ENCODE measurements at regions not wholly inside any gene's neighbourhood (a gene's known extent, or its start where the extent isn't known, plus 50 kb on each side); places are given as distances from the start of the nearest gene placed in this dataset.

DNA sequence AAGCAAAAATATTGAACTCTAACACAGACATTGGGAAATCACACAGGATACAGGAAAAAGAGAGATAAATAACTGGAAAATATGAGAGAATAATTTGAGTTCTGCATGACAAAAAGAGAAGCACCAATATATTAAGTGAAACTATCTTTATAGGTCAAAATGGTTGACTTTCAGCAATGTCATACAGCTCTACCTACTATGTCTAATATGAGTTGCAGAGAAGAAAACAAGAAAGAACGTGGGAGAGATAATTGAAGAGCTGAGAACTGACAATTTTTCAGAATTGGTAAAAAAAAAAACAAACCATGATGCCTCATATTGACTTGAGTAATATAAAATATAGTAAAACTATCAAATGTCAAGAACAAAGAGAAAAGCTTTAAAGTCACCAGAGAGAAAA lies 221.7 kb downstream of the BCL11B start:
- H3K36me3 ChIP-seq (ENCODE audit: control insufficient read depth, insufficient read depth, low read length) = no peaks in the 10 kb centered on the region
- H3K27me3 ChIP-seq (replicated peaks; ENCODE audit: control insufficient read depth, insufficient read depth, low read length) = no peaks in the 10 kb centered on the region
- H3K4me3 ChIP-seq (replicated peaks; ENCODE audit: low read depth, low read length) = no peak overlapping the region
- DNase-seq (ENCODE audit: extremely low read depth, insufficient read length) = no peak
- TF ChIP-seq CTCF (IDR thresholded peaks at IDR 0.05; ENCODE audit: insufficient read depth, low read length, poor library complexity, severe bottlenecking) = no peak

DNA sequence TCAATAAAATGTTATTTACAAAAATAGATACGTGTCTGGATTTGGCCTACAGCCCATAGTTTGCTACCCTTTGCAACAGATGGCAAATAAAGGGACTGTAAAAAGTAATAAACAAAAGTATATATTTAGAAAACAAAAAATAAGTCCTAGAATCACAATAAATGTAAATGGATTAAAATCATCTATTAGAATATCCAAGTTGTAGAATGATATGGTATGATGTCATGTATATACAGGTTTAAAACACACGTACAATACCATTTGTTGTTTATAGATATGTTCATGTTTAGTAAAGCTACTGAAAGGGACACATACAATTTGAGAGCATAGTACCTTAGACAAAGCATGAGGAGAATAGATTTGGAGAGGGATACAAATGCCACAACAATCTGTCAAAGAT lies 219.5 kb downstream of the BCL11B start:
- TF ChIP-seq CTCF (IDR thresholded peaks at IDR 0.05; ENCODE audit: insufficient read depth, low read length, poor library complexity, severe bottlenecking) = no peak

DNA sequence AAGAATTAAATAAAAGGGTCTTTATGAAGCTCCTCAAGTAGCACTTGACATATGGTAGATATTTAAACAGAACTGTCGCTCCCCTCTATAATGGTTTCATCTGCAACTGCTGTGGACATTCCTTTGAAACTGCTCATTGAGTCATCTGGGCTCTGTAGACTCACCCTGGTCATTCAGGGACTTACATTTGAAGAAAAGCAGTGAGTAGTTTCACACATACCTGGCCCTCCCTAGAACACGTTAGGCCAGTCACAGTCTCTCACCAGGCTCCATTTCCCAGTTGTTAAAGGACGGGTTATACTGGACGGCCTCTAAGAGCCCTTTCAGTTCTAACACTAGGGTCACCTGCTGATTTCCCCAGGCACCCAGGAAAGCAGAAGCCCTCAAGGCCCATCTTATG lies 217.0 kb downstream of the BCL11B start:
- TF ChIP-seq CTCF (IDR thresholded peaks at IDR 0.05; ENCODE audit: insufficient read depth, low read length, poor library complexity, severe bottlenecking) = no peak
- no peak for DNase-seq (ENCODE audit: extremely low read depth, insufficient read length)
- H3K27me3 ChIP-seq (replicated peaks; ENCODE audit: control insufficient read depth, insufficient read depth, low read length) = no peaks in the 10 kb centered on the region
- no peak overlapping the region for H3K4me3 ChIP-seq (replicated peaks; ENCODE audit: low read depth, low read length)
- no peaks in the 10 kb centered on the region for H3K36me3 ChIP-seq (ENCODE audit: control insufficient read depth, insufficient read depth, low read length)

More for the DNA sequence above, 219.5 kb downstream of the BCL11B start:
- H3K27me3 ChIP-seq (replicated peaks; ENCODE audit: control insufficient read depth, insufficient read depth, low read length) = no peaks in the 10 kb centered on the region
- no peak overlapping the region for H3K4me3 ChIP-seq (replicated peaks; ENCODE audit: low read depth, low read length)
- DNase-seq (ENCODE audit: extremely low read depth, insufficient read length) = no peak
- H3K36me3 ChIP-seq (ENCODE audit: control insufficient read depth, insufficient read depth, low read length) = no peaks in the 10 kb centered on the region

GRCh38 chr14:99055816-99056215 lies 216.2 kb downstream of the BCL11B start:
- Histone ChIP-seq H3K4me3 (replicated peaks; ENCODE audit: low read depth, low read length) (no peak overlapping the region), H3K27me3 (replicated peaks; ENCODE audit: control insufficient read depth, insufficient read depth, low read length) (no peaks in the 10 kb centered on the region), H3K36me3 (ENCODE audit: control insufficient read depth, insufficient read depth, low read length) (no peaks in the 10 kb centered on the region)
- no peak for TF ChIP-seq CTCF (IDR thresholded peaks at IDR 0.05; ENCODE audit: insufficient read depth, low read length, poor library complexity, severe bottlenecking)
- DNase-seq (ENCODE audit: extremely low read depth, insufficient read length) = no peak

- DNase-seq (ENCODE audit: extremely low read depth, insufficient read length) = no peak
- no peak for TF ChIP-seq CTCF (IDR thresholded peaks at IDR 0.05; ENCODE audit: insufficient read depth, low read length, poor library complexity, severe bottlenecking)
- H3K4me3 ChIP-seq (replicated peaks; ENCODE audit: low read depth, low read length) = no peak overlapping the region
- H3K36me3 ChIP-seq (ENCODE audit: control insufficient read depth, insufficient read depth, low read length) = no peaks in the 10 kb centered on the region
- H3K27me3 ChIP-seq (replicated peaks; ENCODE audit: control insufficient read depth, insufficient read depth, low read length) = no peaks in the 10 kb centered on the region
Measured at GRCh38 chr14:99057576-99058083, 214.4 kb downstream of the BCL11B start.

GRCh38 chr14:99058542-99058941 lies 213.5 kb downstream of the BCL11B start:
- H3K4me3 ChIP-seq (replicated peaks; ENCODE audit: low read depth, low read length) = no peak overlapping the region
- TF ChIP-seq CTCF (IDR thresholded peaks at IDR 0.05; ENCODE audit: insufficient read depth, low read length, poor library complexity, severe bottlenecking) = no peak
- H3K36me3 ChIP-seq (ENCODE audit: control insufficient read depth, insufficient read depth, low read length) = no peaks in the 10 kb centered on the region
- no peaks in the 10 kb centered on the region for H3K27me3 ChIP-seq (replicated peaks; ENCODE audit: control insufficient read depth, insufficient read depth, low read length)
- DNase-seq (ENCODE audit: extremely low read depth, insufficient read length) = no peak

All from GM06990 (cell line).